ENCODE measurements at regions not wholly inside any gene's neighbourhood (a gene's known extent, or its start where the extent isn't known, plus 50 kb on each side); places are given as distances from the start of the nearest gene placed in this dataset.
"Not testable (repeated sequence)": the region's sequence is repeated elsewhere in the genome, so short reads cannot be mapped to it uniquely, and the experiment has no call there.

DNA sequence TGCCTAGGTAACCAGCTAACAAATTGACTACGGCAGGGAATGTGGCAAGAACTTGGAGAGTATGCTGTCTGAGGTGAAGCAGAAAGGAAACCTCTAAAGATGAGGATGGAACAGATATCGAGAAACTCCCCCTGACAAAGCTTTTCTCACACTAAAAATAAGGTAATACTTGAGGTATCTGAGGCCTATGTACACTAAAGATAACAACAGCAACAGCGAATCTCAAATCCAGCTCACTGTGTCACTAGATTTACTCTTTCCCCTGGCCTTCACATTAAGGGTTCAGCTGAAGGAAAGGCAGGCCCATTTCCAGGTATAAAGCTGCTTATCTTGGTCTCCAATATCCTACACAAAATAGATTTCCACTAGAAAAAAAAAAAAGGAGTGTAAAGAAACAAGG is 518.0 kb downstream of the KCNT2 start:
- DNase-seq (ENCODE audit: low read depth), result no peak

GRCh38 chr1:196088541-196088940 is 519.7 kb downstream of the KCNT2 start:
- DNase-seq (ENCODE audit: low read depth), result no peak

DNA sequence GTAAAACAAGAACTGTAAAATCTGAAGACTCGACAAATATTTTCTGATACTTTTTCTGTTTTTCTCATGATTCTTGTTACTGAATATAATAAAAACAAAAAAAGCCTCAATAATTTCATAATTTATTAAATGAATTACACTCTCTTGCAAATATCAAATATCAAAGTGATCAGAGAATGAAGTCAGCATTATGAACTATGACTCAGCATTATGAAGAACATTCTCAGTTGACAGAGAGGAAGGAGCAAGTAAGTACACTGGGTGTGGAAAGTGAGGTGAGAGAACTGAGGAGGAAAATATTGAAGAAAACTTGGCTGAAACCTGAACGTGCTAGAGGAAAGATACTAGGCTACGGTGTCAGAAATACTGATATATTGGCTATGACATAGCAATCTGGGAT is 529.5 kb downstream of the KCNT2 start:
- peak; percentile 44 for DNase-seq (ENCODE audit: low read depth)

- DNase-seq (ENCODE audit: low read depth), result no peak
Measured at GRCh38 chr1:196075621-196076020, 532.6 kb downstream of the KCNT2 start.

DNA sequence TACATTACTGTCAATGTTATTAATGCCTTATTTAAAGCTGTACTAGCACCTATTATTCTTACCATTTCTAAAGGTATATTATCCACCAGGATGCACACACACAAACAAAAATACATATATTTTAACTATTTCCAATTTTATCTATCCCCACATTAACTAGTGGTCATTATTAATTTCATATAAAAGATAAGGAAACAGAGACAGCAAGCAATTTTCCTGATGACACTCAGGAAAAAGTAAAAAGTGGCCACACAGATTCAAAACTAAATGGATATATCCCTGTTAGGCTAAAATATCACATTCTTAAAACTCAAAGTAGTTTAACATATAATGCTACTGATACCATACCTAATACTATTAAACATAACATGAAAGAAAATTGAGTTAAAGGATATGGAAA is 534.1 kb downstream of the KCNT2 start:
- DNase-seq (ENCODE audit: low read depth), result no peak

DNA sequence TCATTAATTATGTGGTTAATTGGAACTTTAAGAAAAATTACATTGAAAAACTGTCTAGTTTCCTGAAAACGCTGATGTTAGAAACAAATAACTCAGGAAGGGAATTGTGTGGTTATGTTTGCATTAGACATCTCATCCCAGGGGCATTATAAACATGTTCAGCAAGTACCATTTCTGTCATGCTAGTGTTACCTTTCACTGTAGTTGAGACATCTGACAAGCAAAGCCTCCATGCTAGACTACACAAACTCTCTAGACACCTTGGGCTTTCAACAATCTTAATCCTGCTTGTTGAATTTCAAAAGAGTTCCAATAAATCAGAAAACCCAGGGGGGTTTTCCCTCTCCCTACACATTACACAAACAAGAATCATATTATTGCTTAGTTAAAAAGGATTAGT is 536.8 kb downstream of the KCNT2 start:
- no peak for DNase-seq (ENCODE audit: low read depth)

- no peak for DNase-seq (ENCODE audit: low read depth)
Measured at GRCh38 chr1:196070940-196071339, 537.3 kb downstream of the KCNT2 start.

- no peak for DNase-seq (ENCODE audit: low read depth)
Measured at GRCh38 chr1:196063952-196064351, 544.3 kb downstream of the KCNT2 start.

- DNase-seq (ENCODE audit: low read depth), result peak; percentile 35
Measured at GRCh38 chr1:196063294-196063693, 544.9 kb downstream of the KCNT2 start.

- DNase-seq (ENCODE audit: low read depth), result no peak
Measured at GRCh38 chr1:196060539-196060938, 547.7 kb downstream of the KCNT2 start.

- DNase-seq (ENCODE audit: low read depth), result no peak
Measured at GRCh38 chr1:196059210-196059609, 549.0 kb downstream of the KCNT2 start.

DNA sequence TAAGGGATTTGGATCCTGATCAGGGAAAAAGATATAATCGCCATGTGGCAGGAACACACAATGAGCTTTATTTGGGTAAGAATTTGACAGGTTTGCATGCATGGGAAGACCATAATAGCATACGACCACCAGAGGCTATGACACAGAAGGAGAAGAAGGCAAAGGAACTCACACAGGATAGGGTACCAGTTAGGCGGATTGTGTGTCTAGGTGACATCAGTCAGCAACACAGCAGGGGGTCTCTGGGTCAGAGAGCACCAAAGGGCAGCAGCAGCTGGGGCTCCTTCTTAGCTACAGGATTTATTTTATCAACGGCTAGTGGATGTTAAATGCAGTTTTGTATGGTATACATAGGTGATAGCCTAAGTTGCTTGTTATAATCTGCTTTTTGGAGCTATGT is 551.3 kb downstream of the KCNT2 start:
- no peak for DNase-seq (ENCODE audit: low read depth)

- no peak for DNase-seq (ENCODE audit: low read depth)
Measured at GRCh38 chr1:196049407-196049806, 558.8 kb downstream of the KCNT2 start.

GRCh38 chr1:196043268-196043667 is 565.0 kb downstream of the KCNT2 start:
- DNase-seq (ENCODE audit: low read depth), result no peak

DNA sequence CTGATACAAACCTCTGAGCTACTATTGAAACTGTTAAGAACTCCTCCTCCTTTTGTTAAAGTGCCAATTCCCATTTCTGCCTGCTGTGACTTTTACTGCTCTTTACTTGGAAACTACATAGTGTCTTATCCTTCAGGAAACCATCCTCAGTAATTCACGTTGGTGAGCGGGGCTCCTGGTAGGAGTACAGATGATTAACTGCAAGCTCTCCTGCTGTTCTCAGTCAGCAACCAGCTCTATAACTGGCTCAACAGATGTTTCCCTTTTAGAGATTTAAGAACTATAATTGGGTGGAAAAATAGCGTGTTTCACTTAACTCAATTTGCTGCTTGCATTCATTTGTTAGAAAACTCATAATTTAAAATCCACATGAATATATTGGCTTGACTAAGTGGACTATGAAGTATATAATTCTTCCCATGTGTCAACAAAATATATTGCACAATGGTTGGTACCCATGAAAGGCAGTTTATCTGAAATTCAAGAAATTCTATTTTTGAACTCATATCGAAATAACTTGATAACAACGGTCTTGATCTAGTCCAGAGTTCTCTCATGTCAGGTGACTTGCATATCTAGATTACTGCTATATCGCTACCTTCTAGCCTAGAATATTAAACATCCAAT is 574.0 kb downstream of the KCNT2 start:
- DNase-seq (ENCODE audit: low read depth), result no peak

DNA sequence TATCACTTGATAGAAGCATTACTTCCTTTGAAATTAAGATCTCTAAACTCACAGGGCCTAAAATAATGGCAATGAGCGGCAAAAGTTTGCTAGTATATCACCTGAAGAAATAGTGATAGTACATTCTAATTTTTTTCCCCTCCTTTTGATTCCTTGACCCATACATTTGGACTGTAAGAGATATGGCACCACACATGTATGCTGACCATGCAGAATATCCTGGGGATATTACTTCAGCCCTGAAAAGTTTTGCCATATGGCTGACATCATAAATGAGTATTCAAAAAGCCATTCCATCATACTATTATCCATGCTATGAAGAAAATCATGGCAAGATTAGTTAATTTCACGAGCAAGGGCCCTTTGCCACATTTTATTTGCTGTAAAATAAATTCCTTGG is 576.9 kb downstream of the KCNT2 start:
- not testable (repeated sequence) for DNase-seq (ENCODE audit: low read depth)

DNA sequence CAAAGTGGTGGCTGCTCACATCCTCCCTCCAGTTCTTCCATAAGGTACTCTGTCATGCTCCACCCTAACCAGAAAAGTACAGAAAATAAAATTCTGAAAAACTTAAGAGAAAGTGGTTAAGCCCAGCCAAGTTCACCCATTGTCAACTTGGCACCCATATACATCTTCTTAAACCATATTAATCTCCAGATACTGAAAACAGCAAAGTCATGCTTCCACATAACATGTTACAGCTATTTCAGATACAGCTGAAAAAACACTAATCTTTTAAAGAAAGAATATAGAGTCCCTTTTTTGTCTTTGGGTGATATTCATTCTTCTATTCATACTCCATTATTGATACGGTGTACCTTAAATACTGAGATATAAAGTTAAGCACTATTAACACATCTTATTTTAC is 577.8 kb downstream of the KCNT2 start:
- DNase-seq (ENCODE audit: low read depth), result no peak

- no peak for DNase-seq (ENCODE audit: low read depth)
Measured at GRCh38 chr1:196029410-196029809, 578.8 kb downstream of the KCNT2 start.

- DNase-seq (ENCODE audit: low read depth), result no peak
Measured at GRCh38 chr1:196027127-196027526, 581.1 kb downstream of the KCNT2 start.

DNA sequence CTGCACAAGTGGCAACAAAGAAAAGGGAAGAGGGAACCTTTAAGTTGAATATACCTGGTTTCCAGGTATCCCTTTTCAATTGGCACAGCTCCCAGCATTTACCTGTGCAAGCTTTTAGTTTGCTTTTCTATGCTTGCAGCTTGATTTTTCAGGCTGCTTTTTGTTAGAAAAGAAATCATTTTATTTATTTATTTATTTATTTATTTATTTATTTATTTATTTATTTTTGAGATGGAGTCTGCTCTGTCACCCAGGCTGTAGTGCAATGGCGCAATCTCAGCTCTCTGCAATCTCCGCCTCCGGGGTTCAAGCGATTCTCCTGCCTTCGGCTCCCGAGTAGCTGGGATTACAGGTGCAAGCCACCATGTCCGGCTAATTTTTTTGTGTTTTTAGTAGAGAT is 587.1 kb downstream of the KCNT2 start:
- not testable (repeated sequence) for DNase-seq (ENCODE audit: low read depth)

GRCh38 chr1:196009362-196009761 is 598.9 kb downstream of the KCNT2 start:
- no peak for DNase-seq (ENCODE audit: low read depth)

- no peak for DNase-seq (ENCODE audit: low read depth)
Measured at GRCh38 chr1:196007763-196008162, 600.5 kb downstream of the KCNT2 start.

- DNase-seq (ENCODE audit: low read depth), result no peak
Measured at GRCh38 chr1:196005426-196005825, 602.8 kb downstream of the KCNT2 start.

DNA sequence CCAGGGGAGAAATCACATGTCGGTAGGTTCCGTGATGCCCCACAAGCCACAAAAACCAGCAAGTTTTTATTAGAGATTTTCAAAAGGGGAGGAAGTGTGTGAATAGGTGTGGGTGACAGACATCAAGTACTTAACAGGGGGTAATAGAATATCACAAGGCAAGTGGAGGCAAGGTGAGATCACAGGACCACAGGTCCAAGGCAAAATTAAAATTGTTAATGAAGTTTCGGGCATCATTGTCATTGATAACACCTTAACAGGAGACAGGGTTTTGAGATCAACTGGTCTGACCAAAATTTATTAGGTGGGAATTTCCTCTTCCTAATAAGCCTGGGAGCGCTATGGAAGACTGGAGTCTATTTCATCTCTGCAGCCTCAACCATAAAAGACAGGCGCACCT is 603.9 kb downstream of the KCNT2 start:
- not testable (repeated sequence) for DNase-seq (ENCODE audit: low read depth)

DNA sequence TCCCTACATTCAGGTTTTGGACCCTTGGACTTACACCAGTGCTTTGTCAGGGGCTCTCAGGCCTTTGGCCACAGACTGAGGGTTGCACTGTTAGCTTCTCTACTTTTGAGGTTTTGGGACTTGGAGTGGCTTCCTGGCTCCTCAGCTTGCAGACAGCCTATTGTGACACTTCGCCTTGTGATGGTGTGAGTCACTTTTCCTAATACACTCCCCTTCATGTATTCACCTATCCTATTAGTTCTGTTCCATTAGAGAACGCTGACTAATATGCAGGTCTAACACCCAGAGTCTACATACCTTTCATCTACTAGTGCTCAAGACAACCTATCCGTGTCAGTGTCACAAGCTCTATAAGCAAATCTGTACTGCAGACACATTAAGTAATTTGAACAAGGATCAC is 605.3 kb downstream of the KCNT2 start:
- DNase-seq (ENCODE audit: low read depth), result peak; percentile 15
